Parathyroid adenoma (tissue), 2 donors: ENCODE measurements at regions not wholly inside any gene's neighbourhood (a gene's known extent, or its start where the extent isn't known, plus 50 kb on each side); places are given as distances from the start of the nearest gene placed in this dataset.

Experiments used
- H2AFZ ChIP-seq: fragments of 300-600 bp; sonication (generic); one replicate; pipeline ENCODE4 v1.7.0; 2017; ENCODE audit warnings: antibody characterized with exemption, mild to moderate bottlenecking
- H3K27ac ChIP-seq: fragments of 300-600 bp; sonication (generic); one replicate; pipeline ENCODE4 v1.7.0; 2017
- H3K27me3 ChIP-seq: fragments of 300-600 bp; sonication (generic); one replicate; pipeline ENCODE4 v1.7.0; 2017; ENCODE audit warnings: low read length; ENCODE audit not compliant: control insufficient read depth, insufficient read depth
- H3K36me3 ChIP-seq: fragments of 300-600 bp; sonication (generic); one replicate; pipeline ENCODE4 v1.7.0; 2017; ENCODE audit warnings: low read length; ENCODE audit not compliant: control insufficient read depth, insufficient read depth
- H3K4me1 ChIP-seq: fragments of 300-600 bp; sonication (generic); one replicate; pipeline ENCODE4 v1.7.0; 2017; ENCODE audit warnings: control low read depth
- H3K4me2 ChIP-seq: fragments of 300-600 bp; sonication (generic); one replicate; pipeline ENCODE4 v1.7.0; 2017; ENCODE audit warnings: low read length
- H3K4me3 ChIP-seq: fragments of 300-600 bp; sonication (generic); one replicate; pipeline ENCODE4 v1.7.0; 2017; ENCODE audit warnings: low read depth, low read length
- H3K79me2 ChIP-seq: fragments of 300-600 bp; sonication (generic); one replicate; pipeline ENCODE4 v1.7.0; 2017; ENCODE audit warnings: control low read depth
- H3K9ac ChIP-seq: fragments of 300-600 bp; sonication (generic); one replicate; pipeline ENCODE4 v1.7.0; 2017; ENCODE audit warnings: mild to moderate bottlenecking
- H3K9me3 ChIP-seq: fragments of 300-600 bp; sonication (generic); one replicate; pipeline ENCODE4 v1.7.0; 2017; ENCODE audit warnings: low read length; ENCODE audit not compliant: control insufficient read depth
- TF ChIP-seq, protein P1 (sequence below): fragments of 300-600 bp; sonication (generic); IDR thresholded peaks from one replicate; pipeline ENCODE4 v1.7.0; 2017; ENCODE audit warnings: antibody characterized with exemption, mild to moderate bottlenecking
- donor health status: primary hyperparathyroidism.

DNA sequence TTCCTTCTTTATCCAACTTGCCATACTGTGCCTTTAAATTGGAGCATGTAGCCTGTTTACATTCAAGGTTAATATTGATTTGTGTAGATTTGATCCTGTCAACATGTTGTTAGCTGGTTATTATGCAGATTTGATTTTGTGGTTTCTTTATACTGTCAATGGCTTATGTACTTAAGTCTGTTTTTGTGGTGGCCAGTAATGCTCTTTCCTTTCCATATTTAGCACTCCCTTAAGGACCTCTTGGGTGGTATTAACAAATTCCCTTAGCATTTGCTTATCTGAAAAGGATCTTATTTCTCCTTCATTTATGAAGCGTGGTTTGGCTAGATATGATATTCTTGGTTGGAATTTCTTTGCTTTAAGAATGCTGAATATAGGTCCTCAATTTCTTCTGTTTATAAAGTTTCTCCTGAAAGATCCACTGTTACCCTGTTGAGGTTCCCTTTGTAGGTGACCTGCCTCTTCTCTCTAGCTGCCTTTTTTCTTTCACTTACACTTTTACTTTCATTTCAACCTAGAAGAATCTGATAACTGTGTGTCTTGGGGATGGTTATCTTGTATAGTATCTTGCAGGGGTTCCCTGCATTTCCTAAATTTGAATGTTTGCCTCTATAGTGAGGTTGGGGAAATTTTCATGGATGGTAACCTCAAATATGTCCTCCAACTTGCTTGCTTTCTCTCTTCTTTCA lies 86.9 kb upstream of the NEGR1 start:
- Histone ChIP-seq H3K4me3 (no peak overlapping the region), H3K4me1 (no peaks in the 10 kb centered on the region), H3K79me2 (no peaks in the 10 kb centered on the region), H3K4me2 (no peak overlapping the region), H3K9ac (no peak overlapping the region), H2AFZ (no peak overlapping the region), H3K9me3 (no peaks in the 10 kb centered on the region), H3K36me3 (no peaks in the 10 kb centered on the region), H3K27me3 (no peaks in the 10 kb centered on the region), H3K27ac (no peak overlapping the region)
- TF ChIP-seq, protein P1, sequence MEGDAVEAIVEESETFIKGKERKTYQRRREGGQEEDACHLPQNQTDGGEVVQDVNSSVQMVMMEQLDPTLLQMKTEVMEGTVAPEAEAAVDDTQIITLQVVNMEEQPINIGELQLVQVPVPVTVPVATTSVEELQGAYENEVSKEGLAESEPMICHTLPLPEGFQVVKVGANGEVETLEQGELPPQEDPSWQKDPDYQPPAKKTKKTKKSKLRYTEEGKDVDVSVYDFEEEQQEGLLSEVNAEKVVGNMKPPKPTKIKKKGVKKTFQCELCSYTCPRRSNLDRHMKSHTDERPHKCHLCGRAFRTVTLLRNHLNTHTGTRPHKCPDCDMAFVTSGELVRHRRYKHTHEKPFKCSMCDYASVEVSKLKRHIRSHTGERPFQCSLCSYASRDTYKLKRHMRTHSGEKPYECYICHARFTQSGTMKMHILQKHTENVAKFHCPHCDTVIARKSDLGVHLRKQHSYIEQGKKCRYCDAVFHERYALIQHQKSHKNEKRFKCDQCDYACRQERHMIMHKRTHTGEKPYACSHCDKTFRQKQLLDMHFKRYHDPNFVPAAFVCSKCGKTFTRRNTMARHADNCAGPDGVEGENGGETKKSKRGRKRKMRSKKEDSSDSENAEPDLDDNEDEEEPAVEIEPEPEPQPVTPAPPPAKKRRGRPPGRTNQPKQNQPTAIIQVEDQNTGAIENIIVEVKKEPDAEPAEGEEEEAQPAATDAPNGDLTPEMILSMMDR = no peak

GRCh38 chr1:72366466-72366865 lies 84.1 kb upstream of the NEGR1 start:
- no peak overlapping the region for H3K9ac ChIP-seq
- H3K4me2 ChIP-seq = no peak overlapping the region
- no peak overlapping the region for H3K27ac ChIP-seq
- H3K27me3 ChIP-seq = no peaks in the 10 kb centered on the region
- no peaks in the 10 kb centered on the region for H3K4me1 ChIP-seq
- no peaks in the 10 kb centered on the region for H3K9me3 ChIP-seq
- no peaks in the 10 kb centered on the region for H3K79me2 ChIP-seq
- H2AFZ ChIP-seq = no peak overlapping the region
- TF ChIP-seq, protein P1 = no peak
- no peaks in the 10 kb centered on the region for H3K36me3 ChIP-seq
- no peak overlapping the region for H3K4me3 ChIP-seq

DNA sequence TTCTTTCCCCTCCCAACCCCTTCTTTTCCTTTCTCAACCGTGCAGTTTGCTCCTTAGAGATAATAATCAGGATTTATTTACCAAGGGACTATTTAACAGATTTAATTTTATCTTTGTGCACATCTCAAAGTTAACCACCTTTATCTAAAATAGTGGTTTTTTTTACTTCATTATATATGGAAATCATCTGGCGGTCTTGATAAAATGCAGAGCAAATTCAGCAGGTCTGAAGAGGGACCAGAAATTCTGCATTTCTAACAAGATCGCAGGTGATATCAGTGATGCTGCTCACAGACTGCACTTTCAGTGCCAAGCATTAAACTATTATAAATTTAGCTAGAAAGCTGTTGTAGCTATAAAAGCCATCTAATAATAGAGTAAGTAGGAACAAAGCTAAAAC lies 83.4 kb upstream of the NEGR1 start:
- no peaks in the 10 kb centered on the region for H3K4me1 ChIP-seq
- H3K36me3 ChIP-seq = no peaks in the 10 kb centered on the region
- H3K27ac ChIP-seq = no peak overlapping the region
- no peak overlapping the region for H3K4me3 ChIP-seq
- H3K9me3 ChIP-seq = no peaks in the 10 kb centered on the region
- H2AFZ ChIP-seq = no peak overlapping the region
- no peak overlapping the region for H3K4me2 ChIP-seq
- TF ChIP-seq, protein P1 = no peak
- H3K79me2 ChIP-seq = no peaks in the 10 kb centered on the region
- no peak overlapping the region for H3K9ac ChIP-seq
- no peaks in the 10 kb centered on the region for H3K27me3 ChIP-seq

DNA sequence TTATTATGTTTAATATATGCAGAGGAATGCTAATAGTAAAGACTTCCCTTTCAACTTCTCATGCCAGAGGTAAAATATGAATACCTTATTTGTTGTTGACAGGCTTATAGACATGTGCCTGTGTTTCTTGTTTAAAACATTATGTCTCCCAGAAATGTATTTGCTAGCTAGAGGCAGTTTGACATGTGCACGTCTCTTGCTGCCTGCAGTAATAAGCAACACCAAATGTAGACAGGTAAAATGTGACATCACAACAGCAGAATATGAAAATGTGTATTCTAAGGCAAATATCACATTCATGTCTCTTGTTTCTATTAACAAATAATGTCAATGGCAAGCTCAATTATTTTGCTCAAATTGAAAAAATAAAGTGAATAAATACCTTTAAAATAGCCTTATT lies 80.2 kb upstream of the NEGR1 start:
- Histone ChIP-seq H3K9ac (no peak overlapping the region), H3K79me2 (no peaks in the 10 kb centered on the region), H3K27me3 (no peaks in the 10 kb centered on the region)

More for the DNA sequence above, 80.2 kb upstream of the NEGR1 start:
- Histone ChIP-seq H2AFZ (no peak overlapping the region), H3K4me2 (no peak overlapping the region), H3K4me1 (no peaks in the 10 kb centered on the region), H3K36me3 (no peaks in the 10 kb centered on the region), H3K27ac (no peak overlapping the region), H3K9me3 (no peaks in the 10 kb centered on the region), H3K4me3 (no peak overlapping the region)
- TF ChIP-seq, protein P1 = no peak
